Transverse colon (tissue), 4 donors: ENCODE measurements at regions not wholly inside any gene's neighbourhood (a gene's known extent, or its start where the extent isn't known, plus 50 kb on each side); places are given as distances from the start of the nearest gene placed in this dataset.

Experiments used
- POLR2AphosphoS5 ChIP-seq, 3 donors: sonication (generic); formaldehyde crosslinking; IDR thresholded peaks; one replicate each; pipeline ENCODE4 v1.6.1; 2016; ENCODE audit warnings: antibody characterized with exemption in 3 of 3
- TF ChIP-seq, protein P1 (sequence below), 5 experiments: fragments of 200-600 bp in 3 of 5; fragments of 450-650 bp in 2 of 5; sonication (generic) in 3 of 5; IDR thresholded peaks; 1 replicate in 2 of 5; 2 replicates in 3 of 5; pipeline ENCODE4 v1.5.1; 2016 to 2017; ENCODE audit warnings: antibody characterized with exemption in 5 of 5, inconsistent platforms in 3 of 5, mild to moderate bottlenecking in 2 of 5, moderate library complexity in 1 of 5

DNA sequence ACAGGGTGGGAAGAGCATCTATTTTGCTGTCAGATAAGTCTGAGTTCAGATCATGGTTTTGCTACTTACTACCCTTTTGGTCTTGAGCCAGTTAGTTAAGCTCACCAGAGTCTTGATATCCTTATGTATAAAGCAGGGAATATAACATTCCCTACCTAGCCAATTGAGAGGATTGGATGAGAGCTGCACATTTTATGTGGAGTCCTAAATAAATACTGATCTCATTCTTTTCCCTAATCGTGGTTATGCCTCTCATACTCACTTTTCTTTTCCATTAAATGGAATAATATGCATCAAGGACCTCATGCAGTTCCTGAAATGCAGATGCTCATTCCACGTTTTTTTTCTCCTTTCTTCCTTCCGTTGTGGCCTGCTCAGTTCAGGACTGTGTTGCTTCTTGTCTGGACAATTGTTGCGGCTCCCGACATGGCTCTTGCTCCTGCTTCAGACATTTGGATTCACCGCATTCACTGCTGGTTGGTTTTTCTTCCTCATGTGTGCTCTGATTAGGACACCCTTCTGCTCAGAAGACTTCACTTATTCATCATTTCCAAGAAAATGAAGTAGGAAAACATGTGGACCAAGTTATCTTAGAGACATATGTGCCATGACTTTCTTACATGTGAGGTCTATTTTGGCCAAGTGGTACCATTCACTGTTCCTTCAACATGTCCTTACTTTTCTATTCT is 90.2 kb downstream of the NFKBIZ start:
- no peak for TF ChIP-seq POLR2AphosphoS5 (IDR thresholded peaks at IDR 0.05)
- TF ChIP-seq, protein P1, sequence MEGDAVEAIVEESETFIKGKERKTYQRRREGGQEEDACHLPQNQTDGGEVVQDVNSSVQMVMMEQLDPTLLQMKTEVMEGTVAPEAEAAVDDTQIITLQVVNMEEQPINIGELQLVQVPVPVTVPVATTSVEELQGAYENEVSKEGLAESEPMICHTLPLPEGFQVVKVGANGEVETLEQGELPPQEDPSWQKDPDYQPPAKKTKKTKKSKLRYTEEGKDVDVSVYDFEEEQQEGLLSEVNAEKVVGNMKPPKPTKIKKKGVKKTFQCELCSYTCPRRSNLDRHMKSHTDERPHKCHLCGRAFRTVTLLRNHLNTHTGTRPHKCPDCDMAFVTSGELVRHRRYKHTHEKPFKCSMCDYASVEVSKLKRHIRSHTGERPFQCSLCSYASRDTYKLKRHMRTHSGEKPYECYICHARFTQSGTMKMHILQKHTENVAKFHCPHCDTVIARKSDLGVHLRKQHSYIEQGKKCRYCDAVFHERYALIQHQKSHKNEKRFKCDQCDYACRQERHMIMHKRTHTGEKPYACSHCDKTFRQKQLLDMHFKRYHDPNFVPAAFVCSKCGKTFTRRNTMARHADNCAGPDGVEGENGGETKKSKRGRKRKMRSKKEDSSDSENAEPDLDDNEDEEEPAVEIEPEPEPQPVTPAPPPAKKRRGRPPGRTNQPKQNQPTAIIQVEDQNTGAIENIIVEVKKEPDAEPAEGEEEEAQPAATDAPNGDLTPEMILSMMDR (IDR thresholded peaks at IDR 0.05), result no peak
